ENCODE measurements at regions not wholly inside any gene's neighbourhood (a gene's known extent, or its start where the extent isn't known, plus 50 kb on each side); places are given as distances from the start of the nearest gene placed in this dataset.

DNA sequence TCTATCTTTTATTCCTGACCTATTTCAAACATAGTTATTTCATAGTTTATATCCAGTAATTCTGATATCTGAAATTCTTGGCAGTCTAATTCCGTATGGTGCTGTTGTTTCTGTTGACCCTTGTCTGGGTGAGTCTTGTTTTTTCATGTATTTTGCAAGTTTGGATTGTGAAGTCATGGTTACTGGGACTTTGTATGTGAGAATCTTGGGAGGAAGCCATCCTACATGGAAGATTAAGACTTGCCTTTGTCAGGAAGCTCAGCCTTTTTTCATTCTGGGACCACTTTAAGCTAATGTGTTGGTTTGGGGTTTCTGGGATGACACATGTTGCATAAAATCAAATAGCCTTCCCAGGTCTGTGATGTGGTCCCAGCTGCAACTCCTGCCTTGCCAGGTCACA is 191.6 kb upstream of the E2F7 start:
- peak; percentile 16 for DNase-seq (ENCODE audit: low read depth)
- TF ChIP-seq, protein P1, sequence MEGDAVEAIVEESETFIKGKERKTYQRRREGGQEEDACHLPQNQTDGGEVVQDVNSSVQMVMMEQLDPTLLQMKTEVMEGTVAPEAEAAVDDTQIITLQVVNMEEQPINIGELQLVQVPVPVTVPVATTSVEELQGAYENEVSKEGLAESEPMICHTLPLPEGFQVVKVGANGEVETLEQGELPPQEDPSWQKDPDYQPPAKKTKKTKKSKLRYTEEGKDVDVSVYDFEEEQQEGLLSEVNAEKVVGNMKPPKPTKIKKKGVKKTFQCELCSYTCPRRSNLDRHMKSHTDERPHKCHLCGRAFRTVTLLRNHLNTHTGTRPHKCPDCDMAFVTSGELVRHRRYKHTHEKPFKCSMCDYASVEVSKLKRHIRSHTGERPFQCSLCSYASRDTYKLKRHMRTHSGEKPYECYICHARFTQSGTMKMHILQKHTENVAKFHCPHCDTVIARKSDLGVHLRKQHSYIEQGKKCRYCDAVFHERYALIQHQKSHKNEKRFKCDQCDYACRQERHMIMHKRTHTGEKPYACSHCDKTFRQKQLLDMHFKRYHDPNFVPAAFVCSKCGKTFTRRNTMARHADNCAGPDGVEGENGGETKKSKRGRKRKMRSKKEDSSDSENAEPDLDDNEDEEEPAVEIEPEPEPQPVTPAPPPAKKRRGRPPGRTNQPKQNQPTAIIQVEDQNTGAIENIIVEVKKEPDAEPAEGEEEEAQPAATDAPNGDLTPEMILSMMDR (conservative IDR thresholded peaks at IDR 0.05; ENCODE audit: low read depth, low read length), result no peak
- no peak overlapping the region for H3K4me3 ChIP-seq (ENCODE audit: low read length)

DNA sequence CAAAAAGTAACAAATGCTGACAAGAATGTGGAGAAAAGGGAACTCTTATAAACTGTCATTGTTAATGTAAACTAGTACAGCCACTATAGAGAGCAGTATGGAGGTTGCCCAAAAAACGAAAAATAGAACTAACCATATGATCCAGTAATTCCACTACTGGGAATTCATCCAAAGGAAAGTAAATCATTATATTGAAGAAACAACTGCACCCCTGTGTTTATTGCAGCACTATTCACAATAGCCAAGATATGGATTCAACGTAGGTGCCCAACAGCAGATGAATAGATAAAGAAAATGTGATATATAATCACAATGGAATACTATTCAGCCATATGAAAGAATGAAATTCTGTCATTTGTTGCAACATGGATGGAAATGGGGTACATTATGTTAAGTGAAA is 188.0 kb upstream of the E2F7 start:
- TF ChIP-seq, protein P1 (conservative IDR thresholded peaks at IDR 0.05; ENCODE audit: low read depth, low read length), result no peak
- no peak for DNase-seq (ENCODE audit: low read depth)
- no peak overlapping the region for H3K4me3 ChIP-seq (ENCODE audit: low read length)

DNA sequence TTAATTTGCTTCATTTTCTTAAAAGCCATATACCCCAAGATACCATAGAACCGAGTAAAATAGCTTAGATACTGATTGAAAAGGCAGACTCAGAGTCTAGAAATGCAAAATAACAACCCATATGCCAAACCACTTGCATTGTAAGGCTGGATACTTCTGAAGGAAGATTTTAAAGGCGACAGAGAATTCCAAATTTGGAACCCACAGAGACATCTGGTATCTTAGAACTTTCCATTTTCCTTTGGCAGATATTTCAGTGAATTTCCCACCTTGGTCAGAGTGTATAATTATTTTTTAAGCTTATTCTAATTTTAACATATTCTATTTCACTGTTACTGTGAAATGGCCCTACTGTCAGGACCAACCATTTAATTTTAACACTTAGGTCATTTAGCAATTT is 186.4 kb upstream of the E2F7 start:
- TF ChIP-seq, protein P1 (conservative IDR thresholded peaks at IDR 0.05; ENCODE audit: low read depth, low read length), result no peak
- no peak for DNase-seq (ENCODE audit: low read depth)
- no peak overlapping the region for H3K4me3 ChIP-seq (ENCODE audit: low read length)

DNA sequence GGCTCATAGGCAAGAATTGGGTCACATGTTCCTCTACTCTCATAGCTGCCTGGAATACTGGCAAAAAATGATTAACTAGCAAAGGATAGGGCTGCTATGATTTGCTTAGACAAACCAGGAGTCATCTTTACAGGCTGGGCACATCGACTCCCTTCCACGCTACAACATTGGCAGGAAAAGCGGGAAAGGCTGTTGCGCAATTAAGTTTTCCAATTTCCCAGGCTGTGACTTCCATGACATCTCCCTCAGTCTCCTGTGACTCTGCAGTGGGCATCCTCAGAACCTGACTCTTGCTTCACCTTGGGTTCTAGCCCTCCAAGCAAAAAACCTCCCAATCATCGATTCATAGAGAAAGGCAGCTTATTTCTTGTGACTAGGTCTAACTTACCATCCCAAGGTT is 184.5 kb upstream of the E2F7 start:
- TF ChIP-seq, protein P1 (conservative IDR thresholded peaks at IDR 0.05; ENCODE audit: low read depth, low read length), result no peak
- no peak for DNase-seq (ENCODE audit: low read depth)
- H3K4me3 ChIP-seq (ENCODE audit: low read length), result no peak overlapping the region

DNA sequence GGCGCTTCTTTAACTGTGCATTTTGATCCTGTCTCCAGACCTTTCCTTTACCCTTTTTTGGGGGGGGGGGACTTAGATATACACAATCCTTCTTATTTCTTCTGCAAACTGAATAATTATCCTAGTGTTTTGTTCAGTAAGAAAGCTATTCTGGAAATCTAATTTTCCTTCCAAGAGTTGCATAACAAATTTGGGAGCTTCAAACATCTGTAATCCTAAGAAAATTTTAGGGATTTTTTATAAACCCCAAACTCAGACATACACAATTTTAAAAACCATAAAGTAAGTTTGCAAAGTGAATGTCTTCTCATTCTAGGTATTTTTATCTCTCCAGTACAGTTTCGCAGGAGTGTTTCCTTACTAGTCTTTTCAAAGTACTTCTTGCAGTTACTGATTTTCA is 182.7 kb upstream of the E2F7 start:
- DNase-seq (ENCODE audit: low read depth), result no peak
- H3K4me3 ChIP-seq (ENCODE audit: low read length), result no peak overlapping the region
- TF ChIP-seq, protein P1 (conservative IDR thresholded peaks at IDR 0.05; ENCODE audit: low read depth, low read length), result no peak

DNA sequence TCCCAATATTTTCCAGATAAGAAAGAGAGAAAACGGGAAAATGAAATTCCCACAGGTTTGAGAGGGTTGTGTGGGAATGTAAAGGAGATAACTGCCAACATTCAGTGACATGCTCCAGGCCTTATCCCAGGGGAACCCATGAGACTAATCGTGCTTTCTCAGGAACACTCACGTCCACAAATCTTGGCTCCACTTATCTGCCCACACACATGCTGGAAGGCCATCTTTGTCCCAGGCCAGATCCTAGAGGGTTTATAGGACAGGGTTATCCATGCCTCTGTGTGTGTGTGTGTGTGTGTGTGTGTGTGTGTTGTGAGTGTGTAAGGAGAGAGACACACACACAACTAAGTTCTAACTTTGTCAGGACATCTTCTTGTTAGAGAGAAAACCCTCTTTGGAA is 182.2 kb upstream of the E2F7 start:
- no peak overlapping the region for H3K4me3 ChIP-seq (ENCODE audit: low read length)
- TF ChIP-seq, protein P1 (conservative IDR thresholded peaks at IDR 0.05; ENCODE audit: low read depth, low read length), result no peak
- no peak for DNase-seq (ENCODE audit: low read depth)

DNA sequence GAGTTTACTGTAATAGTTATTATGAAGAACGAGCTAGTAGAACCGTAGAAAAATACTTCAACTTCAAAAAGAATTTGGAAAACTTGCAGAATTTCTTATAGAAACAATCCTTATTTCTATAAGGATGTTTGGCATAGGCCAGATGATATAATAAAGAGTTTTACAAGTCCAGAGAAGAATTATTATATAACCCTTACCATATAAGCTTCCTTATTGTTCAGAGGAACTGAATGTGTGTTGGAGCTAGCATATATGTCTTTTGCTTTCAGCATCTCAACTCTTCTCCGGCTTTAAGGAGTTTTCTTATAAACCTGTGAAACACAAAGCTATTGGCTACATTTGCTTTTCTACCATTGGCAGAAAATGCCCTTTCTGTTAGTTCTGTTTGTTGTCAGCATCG is 178.0 kb upstream of the E2F7 start:
- TF ChIP-seq, protein P1 (conservative IDR thresholded peaks at IDR 0.05; ENCODE audit: low read depth, low read length), result no peak
- H3K4me3 ChIP-seq (ENCODE audit: low read length), result no peak overlapping the region
- no peak for DNase-seq (ENCODE audit: low read depth)
